ENCODE measurements at regions not wholly inside any gene's neighbourhood (a gene's known extent, or its start where the extent isn't known, plus 50 kb on each side); places are given as distances from the start of the nearest gene placed in this dataset.

- DNase-seq (ENCODE audit: low spot score), result no peak
Observed at GRCh38 chr12:132407451-132407961, 78.1 kb upstream of the GALNT9 start.

DNA sequence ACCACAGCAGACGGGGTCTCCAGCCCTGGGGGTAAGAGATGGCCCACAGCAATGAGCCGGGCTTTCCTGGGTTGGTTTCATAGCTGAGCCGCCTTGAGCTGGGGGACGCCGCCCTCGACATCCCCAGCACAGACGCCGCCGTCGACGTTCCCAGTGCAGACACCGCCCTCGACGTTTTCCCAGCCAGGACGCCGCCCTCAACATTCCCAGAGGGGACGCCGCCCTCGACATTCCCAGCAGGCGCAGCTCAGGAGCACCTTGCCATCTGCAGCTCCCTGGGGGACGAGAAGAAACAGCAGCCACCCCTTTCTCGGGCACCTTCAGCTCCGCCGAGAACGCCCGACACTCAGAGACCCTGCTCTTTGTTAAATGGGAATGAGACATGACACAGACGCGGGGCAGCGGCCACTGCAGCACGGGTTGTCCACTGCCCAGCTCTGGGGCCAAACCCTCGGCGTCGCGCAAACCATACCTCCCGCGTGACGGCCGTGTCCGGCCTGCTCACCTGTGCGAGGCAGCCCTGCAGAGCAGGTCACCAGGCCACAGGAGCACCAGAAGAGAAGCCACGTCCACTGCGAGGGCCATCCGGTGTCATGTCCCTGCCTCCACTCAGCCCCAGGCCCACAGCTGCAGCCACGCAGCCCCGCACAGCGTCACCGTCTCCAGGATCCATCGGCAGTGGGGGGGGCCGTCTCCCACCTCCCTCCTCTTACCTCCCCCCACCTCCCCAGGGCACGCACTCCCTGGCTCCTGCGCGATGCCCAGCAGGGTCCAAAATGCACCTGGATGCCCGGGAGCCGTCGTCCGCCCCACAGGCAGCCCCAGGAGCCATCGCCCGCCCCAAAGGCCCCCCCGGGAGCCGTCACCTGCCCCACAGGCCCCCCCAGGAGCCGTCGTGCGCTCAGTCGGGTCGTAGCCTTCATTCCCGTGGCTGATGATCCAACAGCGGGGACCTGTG lies 77.4 kb upstream of the GALNT9 start:
- DNase-seq (ENCODE audit: low spot score), result no peak

DNA sequence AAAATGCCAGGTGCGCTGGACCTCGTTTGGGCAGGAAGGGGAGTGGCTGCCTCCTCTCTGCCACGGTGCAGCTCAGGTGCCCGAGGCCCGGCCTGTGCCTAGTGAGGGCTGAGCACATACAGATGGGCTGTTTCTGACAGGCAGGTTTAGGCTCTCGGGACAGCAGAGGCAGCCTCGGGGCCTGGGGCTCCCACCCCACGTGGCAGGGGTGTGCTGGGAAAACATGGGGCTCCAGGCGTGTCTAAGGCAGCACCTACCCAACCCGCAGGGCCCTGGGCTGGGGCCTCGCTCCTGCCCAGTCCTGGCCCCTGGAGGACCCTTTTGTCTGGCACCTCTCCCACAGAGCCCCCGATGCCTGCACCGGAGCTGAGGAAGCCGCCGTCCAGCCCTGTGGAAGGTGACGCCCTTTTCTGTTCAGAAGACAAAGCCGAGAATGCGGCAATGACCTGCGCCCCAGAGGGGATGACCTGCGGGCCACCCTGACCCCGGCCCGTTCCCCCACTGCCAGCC lies 76.4 kb upstream of the GALNT9 start:
- DNase-seq (ENCODE audit: low spot score), result no peak

DNA sequence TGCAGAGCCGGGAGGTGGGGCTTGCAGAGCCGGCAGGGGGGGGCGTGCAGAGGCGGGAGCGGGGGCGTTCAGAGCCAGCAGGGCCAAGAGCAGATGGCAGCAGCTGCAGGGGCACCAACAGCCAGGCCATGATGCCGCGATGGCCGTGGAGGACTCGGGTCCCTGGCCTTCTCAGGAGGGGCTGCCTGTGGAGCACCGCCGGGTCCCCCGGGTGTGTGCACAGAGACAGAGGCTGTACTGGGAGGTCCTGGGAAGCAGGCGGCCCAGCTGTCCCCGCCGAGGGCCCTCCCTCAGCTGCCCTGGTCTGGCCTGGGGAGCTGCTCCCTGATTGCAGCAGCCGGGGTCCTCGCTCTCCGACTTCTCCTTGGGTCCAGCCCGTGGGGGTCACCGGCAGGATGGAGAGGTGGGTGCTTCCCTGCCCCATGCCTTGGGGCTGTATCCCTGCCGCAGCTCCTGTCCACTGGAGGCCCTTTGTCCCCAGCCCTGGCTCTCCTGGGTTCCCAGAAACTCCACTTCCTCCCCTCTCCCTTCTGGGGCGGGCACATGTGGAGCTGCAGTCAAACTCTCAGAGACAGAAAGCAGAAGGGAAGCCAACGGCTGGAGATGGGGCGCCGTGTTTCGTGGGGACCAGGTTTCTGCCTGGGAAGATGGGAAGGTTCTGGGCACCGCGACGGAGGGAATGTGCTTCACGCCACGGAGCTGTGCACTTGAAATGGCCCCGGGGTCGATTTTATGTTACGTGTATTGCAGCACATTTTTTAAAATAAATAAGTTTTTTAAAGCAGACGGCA lies 75.8 kb upstream of the GALNT9 start:
- DNase-seq (ENCODE audit: low spot score), result no peak

GRCh38 chr12:132404435-132404855 lies 75.1 kb upstream of the GALNT9 start:
- no peak for DNase-seq (ENCODE audit: low spot score)

DNA sequence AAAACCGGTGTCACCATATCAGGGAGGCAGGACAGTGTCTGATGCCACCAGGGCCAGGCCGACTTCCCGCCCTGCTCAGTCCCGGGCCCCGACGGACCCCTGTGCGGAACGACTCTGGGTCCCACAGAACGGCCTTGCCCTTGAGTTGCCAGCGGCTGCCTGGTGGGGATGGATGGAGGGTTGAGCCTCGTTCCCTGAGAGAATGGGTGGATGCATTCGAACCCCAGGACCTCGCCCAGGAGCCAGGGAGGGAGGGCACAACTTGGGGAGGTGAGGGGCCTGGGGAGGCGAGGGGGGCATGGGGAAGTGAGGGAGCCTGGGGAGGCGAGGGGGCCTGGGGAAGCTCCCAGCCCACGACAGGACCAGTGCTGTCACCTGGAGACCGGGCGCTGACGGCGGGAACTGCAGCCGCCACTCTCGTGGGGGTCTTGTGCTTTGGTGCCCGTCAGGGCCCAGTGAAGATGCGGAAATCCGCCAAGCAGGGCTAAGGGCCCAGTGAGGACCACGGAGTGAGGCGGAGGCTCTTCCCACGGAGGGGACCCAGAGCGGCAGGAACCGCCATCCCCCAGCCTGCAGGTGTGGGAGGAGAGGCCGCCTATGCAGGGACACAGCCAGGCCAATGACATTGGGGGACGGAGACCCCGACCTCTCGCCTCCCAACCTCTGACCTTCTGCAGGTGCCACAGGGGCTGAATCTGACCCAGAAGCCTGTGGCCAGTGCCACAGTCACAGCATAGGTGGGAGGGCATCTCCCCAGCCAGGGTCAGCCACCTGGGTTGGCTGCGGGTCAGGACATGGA lies 74.4 kb upstream of the GALNT9 start:
- DNase-seq (ENCODE audit: low spot score), result no peak

- DNase-seq (ENCODE audit: low spot score), result no peak
Observed at GRCh38 chr12:132402831-132403416, 73.5 kb upstream of the GALNT9 start.

DNA sequence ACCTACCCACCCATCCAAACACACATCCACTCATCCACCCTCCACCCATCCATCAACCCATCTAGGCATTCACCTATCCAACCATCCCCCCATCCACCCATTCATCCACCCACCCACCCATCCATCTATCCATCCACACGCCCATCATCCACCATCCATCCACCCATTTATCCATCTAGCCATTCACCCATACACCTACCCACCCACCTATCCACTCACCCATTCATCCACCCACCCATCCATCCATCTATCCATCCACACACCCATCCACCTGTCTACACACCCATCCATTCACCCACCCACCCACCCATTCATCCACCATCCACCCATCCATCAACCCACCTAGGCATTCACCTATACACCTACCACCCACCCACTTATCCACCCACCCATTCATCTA lies 72.6 kb upstream of the GALNT9 start:
- DNase-seq (ENCODE audit: low spot score), result no peak

DNA sequence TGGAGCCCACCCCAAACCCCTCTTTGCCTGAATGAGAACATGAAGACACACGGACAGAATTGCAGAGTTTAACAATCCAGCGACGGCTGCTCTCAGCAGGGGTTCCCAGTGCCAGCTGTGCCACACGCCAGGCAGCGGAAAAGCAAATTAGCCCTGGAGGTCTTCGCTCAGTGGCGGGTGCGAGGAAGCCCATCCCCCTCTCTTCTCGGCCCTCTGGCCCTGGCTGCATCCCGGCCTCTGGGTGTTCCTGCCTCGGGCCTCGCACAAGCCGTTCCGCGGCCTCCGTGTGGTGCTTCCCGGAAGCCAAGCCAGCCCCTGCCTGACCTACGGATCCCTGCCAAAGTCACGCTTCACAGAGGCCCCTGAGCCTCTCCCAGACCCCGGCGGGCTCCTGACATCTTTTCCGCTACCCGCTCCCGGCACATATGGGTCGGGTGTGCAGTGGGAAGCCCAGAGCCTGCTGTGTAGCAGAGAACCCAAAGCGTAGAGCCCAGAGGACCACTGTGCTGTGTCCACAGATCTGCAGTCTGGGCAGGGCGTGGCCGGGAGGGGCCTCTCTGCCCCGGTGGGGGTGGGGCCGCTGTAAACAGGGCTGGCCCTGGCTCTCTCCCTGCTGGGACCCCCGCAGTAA lies 70.7 kb upstream of the GALNT9 start:
- no peak for DNase-seq (ENCODE audit: low spot score)

- DNase-seq (ENCODE audit: low spot score), result no peak
Observed at GRCh38 chr12:132399092-132400010, 70.0 kb upstream of the GALNT9 start.

GRCh38 chr12:132398386-132398991 lies 69.1 kb upstream of the GALNT9 start:
- DNase-seq (ENCODE audit: low spot score), result no peak

- DNase-seq (ENCODE audit: low spot score), result no peak
Observed at GRCh38 chr12:132397934-132398385, 68.6 kb upstream of the GALNT9 start.

- DNase-seq (ENCODE audit: low spot score), result no peak
Observed at GRCh38 chr12:132397152-132397933, 68.0 kb upstream of the GALNT9 start.

GRCh38 chr12:132396657-132397056 lies 67.3 kb upstream of the GALNT9 start:
- DNase-seq (ENCODE audit: low spot score), result no peak

DNA sequence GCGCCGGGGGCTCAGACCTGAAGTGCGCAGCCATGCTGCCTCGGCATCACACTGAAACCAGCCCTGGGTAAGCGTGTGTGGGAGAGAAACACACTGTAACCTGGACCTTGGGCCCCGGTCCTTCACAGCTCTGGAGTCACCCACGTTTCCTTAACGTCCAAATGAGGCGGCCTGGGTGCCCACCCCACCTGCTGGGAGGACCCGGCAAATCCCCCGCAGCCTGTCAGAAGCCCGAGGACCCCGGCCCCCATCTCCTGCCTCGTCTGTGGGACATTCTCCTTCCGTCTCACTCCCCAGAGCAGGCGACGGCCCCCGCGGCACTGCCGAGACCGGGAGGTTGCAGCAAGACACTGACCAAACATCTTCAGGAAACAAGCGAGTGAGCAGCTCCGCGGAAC lies 66.5 kb upstream of the GALNT9 start:
- no peak for DNase-seq (ENCODE audit: low spot score)

DNA sequence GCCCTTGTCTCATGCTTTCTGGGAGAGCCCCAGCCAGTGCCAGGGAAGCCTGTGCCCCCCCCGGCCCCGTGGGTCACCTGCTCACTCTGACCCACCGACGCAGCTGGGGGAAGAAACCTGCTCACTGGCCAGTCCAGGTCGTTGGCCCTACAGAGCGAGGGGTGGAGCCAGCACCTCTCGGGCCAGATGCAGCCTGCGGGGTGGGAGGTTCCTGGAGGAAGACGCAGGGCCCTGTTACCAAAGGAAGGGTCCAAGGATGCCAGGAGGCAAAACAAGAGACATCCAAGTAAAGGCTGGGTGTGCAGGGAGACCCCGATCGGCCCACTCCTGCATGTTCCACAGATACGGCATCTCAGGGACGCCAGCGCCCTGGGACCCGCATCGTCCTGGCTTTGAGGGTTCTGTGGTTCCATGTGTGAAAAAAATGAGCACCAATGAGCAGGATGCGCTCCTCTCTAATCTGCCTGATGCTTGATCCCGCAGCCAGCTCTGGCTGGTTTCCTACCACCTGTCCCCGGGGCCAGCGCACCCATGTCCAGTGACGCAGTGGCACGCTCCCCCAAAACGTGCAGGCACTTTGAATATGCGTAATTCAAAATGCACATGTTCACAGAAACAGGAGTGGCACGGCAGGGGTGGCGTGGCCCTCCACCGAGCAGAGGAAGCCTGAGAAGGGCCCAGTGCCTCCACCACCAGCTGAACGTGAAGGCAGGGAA lies 66.0 kb upstream of the GALNT9 start:
- DNase-seq (ENCODE audit: low spot score), result no peak

DNA sequence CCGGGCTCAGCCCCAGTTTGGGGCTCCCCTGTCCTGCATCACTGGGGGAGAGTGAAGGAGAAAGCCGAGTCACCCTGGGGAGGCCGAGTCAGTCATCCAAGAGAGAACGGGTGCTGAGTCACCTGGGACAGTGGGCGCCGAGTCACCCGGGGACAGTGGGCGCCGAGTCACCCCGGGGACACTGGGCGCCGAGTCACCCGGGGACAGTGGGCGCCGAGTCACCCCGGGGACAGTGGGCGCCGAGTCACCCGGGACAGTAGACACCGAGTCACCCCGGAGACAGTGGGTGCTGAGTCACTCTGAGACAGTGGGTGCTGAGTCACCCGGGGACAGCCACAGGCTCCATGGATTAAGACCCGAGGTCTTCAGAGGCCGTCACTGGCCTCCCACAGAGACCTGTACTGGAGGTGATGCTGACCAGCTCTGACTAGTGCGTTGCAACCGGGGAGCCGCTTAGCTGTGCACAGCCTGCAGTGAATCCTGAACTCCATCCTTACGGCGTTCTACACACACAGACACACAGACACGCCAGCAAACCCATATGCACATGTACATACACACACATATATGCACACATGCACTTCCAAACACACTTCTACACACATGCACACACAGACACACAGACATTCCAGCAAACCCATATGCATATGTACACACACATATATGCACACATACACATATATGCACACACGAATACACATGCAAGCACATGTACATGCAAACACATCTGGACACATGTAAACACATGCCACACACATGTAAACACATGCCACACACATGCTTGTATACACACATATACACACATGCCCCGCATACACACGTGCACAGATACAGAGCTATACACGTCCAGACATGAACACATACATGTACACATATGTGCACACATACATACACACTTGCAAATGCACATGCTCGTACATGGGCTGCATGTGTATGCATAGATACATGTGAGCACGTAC lies 64.9 kb upstream of the GALNT9 start:
- DNase-seq (ENCODE audit: low spot score), result no peak
